RWPE2 (cell line): ENCODE measurements at regions not wholly inside any gene's neighbourhood (a gene's known extent, or its start where the extent isn't known, plus 50 kb on each side); places are given as distances from the start of the nearest gene placed in this dataset.

ENCODE experiments used
- ATAC-seq: fragments of 200-7000 bp; cut with Tn5 transposase; 3 replicates; pipeline ENCODE4 v1.9.1; 2021; ENCODE audit warnings: low read depth
- DNase-seq: peaks from one replicate; pipeline ENCODE4 v3.0.0-alpha.2; 2020; ENCODE audit warnings: low spot score
- H3K27ac ChIP-seq: fragments of 450-650 bp; 2 replicates; pipeline ENCODE4 v1.5.1; 2017; ENCODE audit warnings: mild to moderate bottlenecking; ENCODE audit not compliant: poor library complexity, severe bottlenecking
- H3K27me3 ChIP-seq: fragments of 250-450 bp; sonication (Bioruptor Pico); 2 replicates; pipeline ENCODE4 v1.5.1; 2021; ENCODE audit warnings: mild to moderate bottlenecking, moderate library complexity; ENCODE audit not compliant: insufficient read depth, poor library complexity, severe bottlenecking
- H3K36me3 ChIP-seq: fragments of 250-450 bp; sonication (Bioruptor Pico); 2 replicates; pipeline ENCODE4 v1.5.1; 2020; ENCODE audit warnings: low read depth, mild to moderate bottlenecking, moderate library complexity
- H3K4me1 ChIP-seq: fragments of 250-450 bp; sonication (Bioruptor Pico); 2 replicates; pipeline ENCODE4 v1.5.1; 2021; ENCODE audit warnings: mild to moderate bottlenecking, moderate library complexity; ENCODE audit not compliant: insufficient read depth, poor library complexity, severe bottlenecking
- H3K4me3 ChIP-seq: fragments of 250-450 bp; sonication (Bioruptor Pico); 2 replicates; pipeline ENCODE4 v1.5.1; 2021; ENCODE audit warnings: mild to moderate bottlenecking, moderate library complexity; ENCODE audit not compliant: severe bottlenecking
- H3K9me3 ChIP-seq: fragments of 250-450 bp; sonication (Bioruptor Pico); 2 replicates; pipeline ENCODE4 v1.5.1; 2021; ENCODE audit warnings: mild to moderate bottlenecking, moderate library complexity; ENCODE audit not compliant: severe bottlenecking
- CTCF ChIP-seq: fragments of 450-650 bp; IDR thresholded peaks from one replicate; pipeline ENCODE4 v1.5.1; 2017; ENCODE audit warnings: mild to moderate bottlenecking, moderate library complexity; ENCODE audit not compliant: poor library complexity, severe bottlenecking

- Histone ChIP-seq H3K4me1 (no peaks in the 10 kb centered on the region), H3K27me3 (no peaks in the 10 kb centered on the region), H3K36me3 (no peaks in the 10 kb centered on the region), H3K27ac (no peak overlapping the region), H3K4me3 (no peak overlapping the region), H3K9me3 (no peaks in the 10 kb centered on the region)
- DNase-seq (no peak), ATAC-seq (no peak)
- TF ChIP-seq CTCF, result no peak
Measured at GRCh38 chr6:40163924-40164323, 229.7 kb upstream of the MOCS1 start.

- Histone ChIP-seq H3K9me3 (no peaks in the 10 kb centered on the region), H3K4me3 (no peak overlapping the region), H3K27me3 (no peaks in the 10 kb centered on the region), H3K27ac (no peak overlapping the region), H3K4me1 (no peaks in the 10 kb centered on the region), H3K36me3 (no peaks in the 10 kb centered on the region)
- DNase-seq (no peak), ATAC-seq (no peak)
- no peak for TF ChIP-seq CTCF
Measured at GRCh38 chr6:40162074-40162473, 227.8 kb upstream of the MOCS1 start.

GRCh38 chr6:40160826-40161225 lies 226.6 kb upstream of the MOCS1 start:
- DNase-seq (no peak), ATAC-seq (no peak)
- Histone ChIP-seq H3K4me1 (no peaks in the 10 kb centered on the region), H3K27ac (no peak overlapping the region), H3K9me3 (no peaks in the 10 kb centered on the region), H3K36me3 (no peaks in the 10 kb centered on the region), H3K4me3 (no peak overlapping the region), H3K27me3 (no peaks in the 10 kb centered on the region)
- TF ChIP-seq CTCF, result no peak

- no peaks in the 10 kb centered on the region for H3K9me3 ChIP-seq
- ATAC-seq (no peak), DNase-seq (no peak)
- H3K27me3 ChIP-seq, result no peaks in the 10 kb centered on the region
- H3K4me1 ChIP-seq, result no peaks in the 10 kb centered on the region
- no peak overlapping the region for H3K4me3 ChIP-seq
- no peak overlapping the region for H3K27ac ChIP-seq
- H3K36me3 ChIP-seq, result no peaks in the 10 kb centered on the region
- no peak for TF ChIP-seq CTCF
Measured at GRCh38 chr6:40159865-40160264, 225.6 kb upstream of the MOCS1 start.

GRCh38 chr6:40152701-40153436 lies 218.6 kb upstream of the MOCS1 start:
- H3K9me3 ChIP-seq, result no peaks in the 10 kb centered on the region
- no peak for DNase-seq

More at GRCh38 chr6:40152701-40153436, 218.6 kb upstream of the MOCS1 start:
- H3K36me3 ChIP-seq, result no peaks in the 10 kb centered on the region
- no peak overlapping the region for H3K27ac ChIP-seq
- H3K4me1 ChIP-seq, result no peaks in the 10 kb centered on the region
- H3K4me3 ChIP-seq, result no peak overlapping the region
- H3K27me3 ChIP-seq, result peaks cover 16% of the 10 kb centered on the region
- no peak for ATAC-seq
- no peak for TF ChIP-seq CTCF
